DMS114 treated with DMSO at 0.1 percent for 48 hours (cell line): ENCODE measurements at regions not wholly inside any gene's neighbourhood (a gene's known extent, or its start where the extent isn't known, plus 50 kb on each side); places are given as distances from the start of the nearest gene placed in this dataset.

Experiments used
- DNase-seq: peaks from one replicate; lab custom pipeline; 2025; ENCODE audit not compliant: unreplicated experiment; lab: John Stamatoyannopoulos, UW

DNA sequence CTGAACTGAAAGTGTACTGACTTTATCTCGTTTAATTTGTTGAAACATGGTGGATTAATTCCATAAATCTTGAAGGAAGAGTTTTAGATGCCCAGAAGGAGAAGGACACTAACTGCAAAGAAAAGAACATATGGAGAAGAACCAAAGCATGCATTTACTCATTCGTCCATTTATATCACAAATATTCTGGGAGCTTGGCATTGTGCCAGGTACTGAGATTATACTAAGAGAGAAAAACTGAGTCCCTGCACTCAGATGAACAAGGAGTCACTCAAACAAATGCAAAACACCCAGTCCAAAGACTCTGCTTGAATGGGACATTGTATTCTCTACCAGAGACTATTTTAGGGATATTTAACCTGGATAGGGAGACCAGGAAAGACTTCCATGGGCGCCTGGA, 588.0 kb upstream of the MGMT start:
- no peak for DNase-seq

DNA sequence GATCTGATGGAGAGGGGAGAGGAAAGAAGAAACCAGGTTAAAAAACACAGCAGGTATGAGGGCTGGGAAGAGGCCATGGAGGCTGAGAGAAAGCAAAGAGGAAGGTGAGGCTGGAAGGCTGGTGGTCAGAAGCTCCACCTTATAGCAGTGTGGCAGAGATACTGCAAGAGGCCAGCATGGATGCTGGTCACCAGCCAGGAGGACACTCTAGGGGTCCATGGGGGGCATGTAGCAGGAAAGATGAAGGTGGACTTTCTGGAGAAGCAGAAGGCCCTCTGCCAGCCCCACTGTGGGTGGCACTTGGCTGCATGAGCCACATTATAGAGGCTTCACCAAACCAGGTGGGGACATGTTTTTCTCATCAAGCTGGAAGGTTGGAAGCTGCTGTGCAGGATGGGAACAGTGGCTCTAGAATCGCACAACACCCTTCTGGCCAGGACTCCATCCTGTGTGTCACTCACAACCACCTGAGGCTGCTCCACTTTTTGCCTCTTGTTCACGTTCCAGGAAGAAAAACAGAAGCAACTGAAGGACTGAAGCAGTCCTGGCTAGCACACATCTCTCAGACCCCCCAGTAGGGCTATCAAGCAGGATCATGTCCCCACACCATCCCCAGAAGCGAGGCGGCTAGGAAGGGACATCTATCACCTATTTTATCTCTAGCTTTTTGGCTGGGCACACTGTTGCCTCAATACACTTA, 587.5 kb upstream of the MGMT start:
- DNase-seq = no peak

DNA sequence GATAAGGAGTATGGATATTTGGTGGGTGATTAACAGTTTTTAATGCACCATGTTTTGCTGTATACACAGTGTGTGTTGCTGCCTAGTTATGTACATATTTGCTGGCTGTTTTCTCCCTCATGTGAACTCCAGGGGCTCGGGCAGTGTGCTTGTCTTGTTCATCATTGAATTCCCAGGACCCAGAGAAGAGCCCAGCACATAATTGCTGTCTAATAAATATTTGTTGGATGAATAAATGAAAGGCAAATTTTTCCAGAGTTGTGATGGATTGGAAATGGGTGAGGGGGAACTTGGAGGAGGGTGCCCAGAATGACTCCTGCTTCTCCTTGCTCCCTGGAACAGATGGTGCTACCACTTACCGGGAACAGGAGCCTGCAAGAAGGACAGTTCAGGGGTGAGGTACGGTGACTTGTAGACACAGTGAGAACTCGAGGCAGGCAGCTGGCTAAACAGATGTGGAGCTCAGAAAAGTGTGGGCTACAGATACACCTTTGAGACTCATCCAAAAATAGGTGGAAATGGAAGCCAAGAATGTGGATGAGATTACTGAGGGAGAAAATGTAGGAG, 586.8 kb upstream of the MGMT start:
- no peak for DNase-seq

GRCh38 chr10:128881086-128881485, 586.0 kb upstream of the MGMT start:
- DNase-seq = no peak

- DNase-seq = no peak
These were observed 583.6 kb upstream of the MGMT start for GRCh38 chr10:128883231-128884032.

DNA sequence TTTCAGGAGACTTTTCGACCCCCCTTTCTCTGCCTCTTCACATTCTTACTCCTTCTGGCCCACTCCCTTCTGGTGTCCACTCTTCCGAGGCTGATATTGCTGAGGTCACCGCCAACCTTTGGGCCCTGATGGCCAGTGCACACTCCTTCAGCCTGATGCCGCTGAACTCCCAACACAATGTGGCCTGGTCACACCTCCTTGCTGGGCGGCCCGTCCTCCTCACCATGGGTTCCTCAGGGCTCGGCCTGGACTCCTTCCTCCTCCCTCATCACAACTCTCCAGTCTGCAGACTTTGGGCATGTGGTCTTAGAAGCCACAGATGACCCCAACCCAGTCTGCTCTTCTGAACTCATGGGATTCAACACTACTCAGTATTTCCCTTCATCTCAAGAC, 583.0 kb upstream of the MGMT start:
- DNase-seq = no peak

- DNase-seq = no peak
These were observed 582.5 kb upstream of the MGMT start for GRCh38 chr10:128884496-128885072.

DNA sequence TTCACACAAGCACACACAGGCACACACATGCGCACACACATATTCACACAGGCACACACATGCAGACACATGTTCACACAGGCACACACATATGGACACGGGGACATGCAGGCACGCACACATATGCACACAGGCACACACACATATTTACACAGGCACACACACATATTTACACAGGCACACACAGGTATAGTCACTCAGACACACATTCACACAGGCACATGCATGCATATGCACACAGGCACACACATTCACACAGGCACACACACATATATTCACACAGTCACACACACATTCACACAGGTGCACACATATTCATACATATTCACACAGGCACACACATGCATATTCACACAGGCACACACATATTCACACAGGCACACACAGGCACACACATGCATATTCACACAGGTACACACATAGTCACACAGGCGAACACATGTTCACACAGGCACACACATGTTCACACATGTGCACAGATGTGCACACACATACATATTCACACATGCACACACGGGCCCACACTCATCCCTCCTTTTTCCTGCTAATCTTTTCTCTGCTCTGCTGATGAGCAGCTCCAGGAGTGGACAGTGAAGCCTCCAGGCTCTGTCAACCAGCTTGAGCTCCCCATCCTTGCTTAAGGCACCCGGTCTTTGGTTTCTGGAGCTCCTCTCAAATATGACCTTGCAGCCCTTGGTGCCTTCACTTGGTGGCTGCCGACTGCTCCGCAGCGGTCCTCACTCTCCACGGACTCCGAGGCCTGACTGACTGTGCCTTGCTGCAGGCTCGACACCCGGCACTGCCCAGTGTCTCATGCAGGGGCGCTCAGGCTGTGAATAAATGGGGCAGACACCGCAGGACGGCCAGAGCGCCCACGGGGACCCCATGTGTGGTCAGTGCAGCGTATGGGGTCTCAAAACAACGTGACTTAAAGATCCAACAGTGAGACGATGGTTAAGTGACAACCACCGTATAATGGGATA, 581.2 kb upstream of the MGMT start:
- DNase-seq = no peak

GRCh38 chr10:128887856-128888255, 579.2 kb upstream of the MGMT start:
- no peak for DNase-seq

DNA sequence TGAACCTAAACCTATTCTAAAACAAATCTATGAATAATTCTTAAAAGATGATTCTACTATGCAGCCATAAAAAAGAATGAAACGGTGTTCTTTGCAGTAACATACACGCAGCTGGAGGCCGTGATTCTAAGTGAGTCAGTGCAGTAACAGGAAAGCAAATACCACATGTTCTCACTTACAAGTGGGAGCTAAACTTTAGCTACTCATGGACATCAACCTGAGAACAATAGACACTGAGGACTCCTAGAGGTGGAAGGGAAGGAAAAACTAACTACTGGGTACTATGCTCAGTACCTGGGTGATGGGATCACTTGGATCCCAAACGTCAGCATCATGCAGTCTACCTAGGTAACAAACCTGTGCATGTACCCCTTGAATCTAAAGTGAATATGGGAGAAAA, 575.0 kb upstream of the MGMT start:
- no peak for DNase-seq

DNA sequence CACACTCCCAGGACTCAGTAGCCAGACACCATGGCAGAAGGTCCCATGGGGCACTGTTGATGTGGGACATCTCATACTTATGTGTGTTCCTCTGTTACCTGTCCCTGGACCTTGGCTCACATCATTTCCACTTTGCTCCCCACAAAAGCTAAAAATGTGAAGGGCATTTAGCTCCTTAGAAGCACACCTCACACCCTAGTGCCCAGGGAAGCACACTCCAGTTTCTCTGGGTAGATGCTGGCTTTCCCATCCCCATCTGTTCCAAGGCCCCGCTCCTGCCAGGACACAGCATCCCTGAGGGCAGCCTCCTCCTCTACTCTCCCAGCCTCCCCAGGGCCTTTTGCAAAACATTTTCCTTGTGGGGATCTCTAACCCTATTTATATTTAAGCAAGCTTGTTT, 572.4 kb upstream of the MGMT start:
- DNase-seq = no peak

DNA sequence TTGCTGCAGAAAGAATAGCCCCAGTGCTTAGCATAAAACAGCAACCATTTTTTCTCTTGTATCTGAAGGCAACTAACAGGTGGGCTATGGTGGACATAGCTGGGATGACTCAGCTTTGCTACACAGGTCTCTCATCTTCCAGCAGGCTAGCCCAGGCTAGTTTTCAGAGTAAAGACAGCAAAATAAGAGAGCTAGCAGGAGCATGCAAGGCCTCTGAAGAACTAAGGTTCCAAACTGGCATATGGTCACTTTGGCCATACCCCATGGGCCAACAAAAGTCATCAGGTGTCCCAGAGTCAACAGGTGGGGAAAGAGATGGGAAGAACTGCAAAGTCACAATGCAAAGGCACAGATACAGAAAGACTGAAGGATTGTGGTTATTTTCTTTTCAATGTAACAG, 571.6 kb upstream of the MGMT start:
- no peak for DNase-seq

DNA sequence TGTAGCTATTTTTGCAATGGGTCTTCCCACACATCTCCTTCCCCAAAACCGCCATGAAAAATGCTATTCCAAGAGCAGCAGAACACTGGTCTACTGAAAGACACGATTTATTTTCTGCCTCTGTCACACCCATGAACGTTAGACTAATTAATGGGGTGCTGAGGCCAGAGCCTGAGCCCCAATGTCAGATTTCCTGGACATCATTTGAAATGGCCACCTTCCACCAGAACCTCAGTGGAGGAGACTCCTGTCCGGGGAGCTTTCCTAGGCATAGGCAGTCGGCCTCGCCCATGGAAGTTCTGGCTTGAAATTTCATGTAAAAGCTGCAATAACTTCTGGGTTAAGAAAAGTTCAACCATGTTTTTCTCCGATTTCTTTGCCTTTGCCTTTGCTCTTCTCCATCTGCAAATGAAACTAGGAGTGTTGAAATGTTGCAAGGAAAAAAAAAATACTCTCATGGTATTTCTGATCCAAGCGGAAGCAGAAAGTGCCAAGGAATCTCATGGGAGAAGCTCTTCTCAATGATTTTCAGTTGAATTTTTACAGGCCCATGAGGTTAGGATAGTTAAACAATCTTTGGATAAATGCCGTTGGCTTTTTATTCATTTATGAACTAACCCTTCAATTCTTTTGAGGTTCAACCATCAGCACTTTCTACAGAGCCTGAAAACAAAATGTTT, 570.8 kb upstream of the MGMT start:
- DNase-seq = no peak

- DNase-seq = no peak
These were observed 570.1 kb upstream of the MGMT start for GRCh38 chr10:128896963-128897362.

DNA sequence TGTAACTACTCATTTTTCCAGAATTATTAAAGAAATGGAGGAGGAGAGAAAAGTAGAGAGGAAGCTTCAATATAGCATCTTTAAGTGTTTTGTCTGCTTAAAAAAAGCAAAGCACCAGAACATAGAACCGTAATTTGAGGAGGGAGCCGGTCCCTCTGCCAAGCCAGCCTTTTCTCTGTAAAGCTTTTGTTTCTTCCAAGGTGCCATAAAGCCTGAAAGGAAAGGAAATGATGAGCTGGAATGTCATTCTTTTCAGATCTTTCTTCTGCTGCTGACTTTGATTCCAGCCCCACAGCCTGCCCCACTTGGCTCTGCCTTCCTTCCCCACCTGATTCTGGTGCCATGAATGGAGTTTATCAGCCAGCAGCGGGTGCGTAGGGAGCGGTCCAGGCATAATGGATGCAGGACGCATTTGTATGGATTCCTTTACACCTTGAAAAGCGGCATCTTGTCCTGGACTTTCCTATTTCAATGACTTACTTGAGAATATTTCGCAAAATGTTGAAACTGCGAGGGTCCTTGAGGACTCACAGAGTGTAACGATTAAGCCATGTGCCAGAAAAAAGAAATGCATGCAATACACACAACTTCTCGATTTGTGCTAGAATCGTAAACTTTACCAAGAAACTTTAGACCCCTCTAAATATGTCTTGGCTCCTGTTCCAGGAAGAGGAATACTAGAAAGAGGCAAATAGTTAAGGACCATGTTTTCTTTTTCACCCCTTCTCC, 569.5 kb upstream of the MGMT start:
- no peak for DNase-seq

- DNase-seq = no peak
These were observed 568.7 kb upstream of the MGMT start for GRCh38 chr10:128898133-128898915.

DNA sequence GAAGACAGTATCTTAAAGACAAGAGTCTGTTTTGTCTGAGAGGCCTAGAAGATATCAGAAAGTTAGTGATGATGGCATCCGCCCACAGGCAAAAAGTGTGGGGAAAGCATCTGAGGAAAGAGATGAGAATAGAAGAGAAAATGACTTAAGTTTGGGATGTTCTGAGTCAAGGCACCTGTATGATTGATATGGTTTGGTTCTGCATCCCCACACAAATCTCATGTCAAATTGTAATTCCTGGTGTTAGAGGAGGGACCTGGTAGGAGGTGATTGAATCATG, 568.2 kb upstream of the MGMT start:
- no peak for DNase-seq

- no peak for DNase-seq
These were observed 566.6 kb upstream of the MGMT start for GRCh38 chr10:128900456-128900855.

DNA sequence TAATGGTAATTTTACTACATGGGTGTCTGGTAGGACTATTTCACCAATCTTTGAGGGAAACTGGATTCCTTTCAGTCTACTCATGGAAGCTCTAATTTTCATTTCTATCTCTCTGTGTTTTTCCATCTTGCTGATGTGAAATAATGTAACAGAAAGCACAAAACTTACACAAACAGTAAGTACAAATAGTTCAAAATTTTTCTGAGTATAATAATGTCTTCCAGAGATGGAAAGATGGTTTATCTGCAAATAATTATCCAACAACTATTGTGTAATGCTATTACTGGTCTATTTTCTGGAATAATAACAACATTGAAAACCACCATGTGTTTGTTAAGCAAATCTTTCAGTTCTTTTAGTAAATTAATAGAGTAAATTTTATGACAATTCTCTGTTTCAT, 565.8 kb upstream of the MGMT start:
- no peak for DNase-seq
